ENCODE measurements at regions not wholly inside any gene's neighbourhood (a gene's known extent, or its start where the extent isn't known, plus 50 kb on each side); places are given as distances from the start of the nearest gene placed in this dataset.
"Not testable (repeated sequence)": the region's sequence is repeated elsewhere in the genome, so short reads cannot be mapped to it uniquely, and the experiment has no call there.

- DNase-seq, result not testable (repeated sequence)
Observed at GRCh38 chr1:172839639-172840038, 180.7 kb downstream of the FASLG start.

- DNase-seq, result no peak
Observed at GRCh38 chr1:172843444-172843843, 184.5 kb downstream of the FASLG start.

- DNase-seq, result no peak
Observed at GRCh38 chr1:172845371-172845770, 186.5 kb downstream of the FASLG start.

GRCh38 chr1:172845865-172846264 is 187.0 kb downstream of the FASLG start:
- no peak for DNase-seq

- not testable (repeated sequence) for DNase-seq
Observed at GRCh38 chr1:172847814-172848213, 188.9 kb downstream of the FASLG start.

- no peak for DNase-seq
Observed at GRCh38 chr1:172849653-172850052, 190.8 kb downstream of the FASLG start.

GRCh38 chr1:172851077-172851476 is 192.2 kb downstream of the FASLG start:
- DNase-seq, result no peak

GRCh38 chr1:172851856-172852255 is 193.0 kb downstream of the FASLG start:
- no peak for DNase-seq

- DNase-seq, result not testable (repeated sequence)
Observed at GRCh38 chr1:172855983-172856382, 194.8 kb downstream of the TNFSF18 start.

- DNase-seq, result no peak
Observed at GRCh38 chr1:172863031-172863430, 187.7 kb downstream of the TNFSF18 start.

GRCh38 chr1:172867216-172867818 is 183.4 kb downstream of the TNFSF18 start:
- no peak for DNase-seq

- no peak for DNase-seq
Observed at GRCh38 chr1:172870901-172871606, 179.7 kb downstream of the TNFSF18 start.

- no peak for DNase-seq
Observed at GRCh38 chr1:172874950-172875349, 175.8 kb downstream of the TNFSF18 start.

- no peak for DNase-seq
Observed at GRCh38 chr1:172875892-172876291, 174.8 kb downstream of the TNFSF18 start.

GRCh38 chr1:172882385-172882784 is 168.4 kb downstream of the TNFSF18 start:
- DNase-seq, result no peak

- no peak for DNase-seq
Observed at GRCh38 chr1:172882791-172883386, 167.9 kb downstream of the TNFSF18 start.

GRCh38 chr1:172883387-172883791 is 167.4 kb downstream of the TNFSF18 start:
- DNase-seq, result no peak

- no peak for DNase-seq
Observed at GRCh38 chr1:172883844-172884243, 166.9 kb downstream of the TNFSF18 start.

- DNase-seq, result no peak
Observed at GRCh38 chr1:172885411-172885810, 165.3 kb downstream of the TNFSF18 start.

- no peak for DNase-seq
Observed at GRCh38 chr1:172885971-172886370, 164.8 kb downstream of the TNFSF18 start.

- no peak for DNase-seq
Observed at GRCh38 chr1:172887162-172887561, 163.6 kb downstream of the TNFSF18 start.

- DNase-seq, result no peak
Observed at GRCh38 chr1:172893146-172893841, 157.4 kb downstream of the TNFSF18 start.

GRCh38 chr1:172894349-172895049 is 156.2 kb downstream of the TNFSF18 start:
- peak; percentile 30 for DNase-seq

Measured in hematopoietic multipotent progenitor cell treated with erythropoietin and hydrocortisone succinate and interleukin-3 and kit ligand, for 6 days (in vitro differentiated cells).